ENCODE measurements at regions not wholly inside any gene's neighbourhood (a gene's known extent, or its start where the extent isn't known, plus 50 kb on each side); places are given as distances from the start of the nearest gene placed in this dataset.

- TF ChIP-seq CTCF (conservative IDR thresholded peaks at IDR 0.05) (no peak), EZH2 (IDR thresholded peaks at IDR 0.05; ENCODE audit: low read depth) (no peak)
Observed at GRCh38 chr14:38496092-38496491, 240.2 kb upstream of the CLEC14A start.
